Activated CD4-positive, alpha-beta T cell treated with anti-CD3 and anti-CD28 coated beads, Interleukin-2, amount 50 U/mL, for 48 hours (primary cell): ENCODE measurements at regions not wholly inside any gene's neighbourhood (a gene's known extent, or its start where the extent isn't known, plus 50 kb on each side); places are given as distances from the start of the nearest gene placed in this dataset.
"Not testable (repeated sequence)": the region's sequence is repeated elsewhere in the genome, so short reads cannot be mapped to it uniquely, and the experiment has no call there.

Experiments
- DNase-seq, 2 experiments: peaks; one replicate each; pipeline ENCODE4 v3.0.0-alpha.2; 2020

- no peak for DNase-seq
Measured at GRCh38 chr13:80965097-80965496, 624.2 kb upstream of the SPRY2 start.

- DNase-seq: no peak
Measured at GRCh38 chr13:80962855-80963254, 621.9 kb upstream of the SPRY2 start.

GRCh38 chr13:80962173-80962572, 621.2 kb upstream of the SPRY2 start:
- DNase-seq: no peak

- DNase-seq: no peak
Measured at GRCh38 chr13:80957019-80957655, 616.2 kb upstream of the SPRY2 start.

GRCh38 chr13:80955501-80955900, 614.6 kb upstream of the SPRY2 start:
- no peak for DNase-seq

GRCh38 chr13:80952158-80952557, 611.2 kb upstream of the SPRY2 start:
- DNase-seq: no peak

- DNase-seq: no peak
Measured at GRCh38 chr13:80946008-80946802, 605.3 kb upstream of the SPRY2 start.

- no peak for DNase-seq
Measured at GRCh38 chr13:80945328-80945727, 604.4 kb upstream of the SPRY2 start.

GRCh38 chr13:80939581-80939980, 598.7 kb upstream of the SPRY2 start:
- DNase-seq: no peak

GRCh38 chr13:80931766-80932165, 590.8 kb upstream of the SPRY2 start:
- no peak for DNase-seq

GRCh38 chr13:80931118-80931517, 590.2 kb upstream of the SPRY2 start:
- DNase-seq: no peak

GRCh38 chr13:80928241-80928640, 587.3 kb upstream of the SPRY2 start:
- DNase-seq: no peak

- not testable (repeated sequence) for DNase-seq
Measured at GRCh38 chr13:80926024-80926423, 585.1 kb upstream of the SPRY2 start.

- DNase-seq: no peak
Measured at GRCh38 chr13:80924596-80924995, 583.7 kb upstream of the SPRY2 start.

GRCh38 chr13:80923907-80924306, 583.0 kb upstream of the SPRY2 start:
- no peak for DNase-seq

GRCh38 chr13:80921971-80922370, 581.0 kb upstream of the SPRY2 start:
- no peak for DNase-seq

- no peak for DNase-seq
Measured at GRCh38 chr13:80921541-80921940, 580.6 kb upstream of the SPRY2 start.

- no peak for DNase-seq
Measured at GRCh38 chr13:80906860-80907259, 565.9 kb upstream of the SPRY2 start.

GRCh38 chr13:80904386-80904785, 563.5 kb upstream of the SPRY2 start:
- no peak for DNase-seq

GRCh38 chr13:80903911-80904310, 563.0 kb upstream of the SPRY2 start:
- no peak for DNase-seq

- DNase-seq: no peak
Measured at GRCh38 chr13:80901530-80901929, 560.6 kb upstream of the SPRY2 start.

- DNase-seq: no peak
Measured at GRCh38 chr13:80901111-80901510, 560.2 kb upstream of the SPRY2 start.

GRCh38 chr13:80900561-80900960, 559.6 kb upstream of the SPRY2 start:
- DNase-seq: no peak

- DNase-seq: not testable (repeated sequence)
Measured at GRCh38 chr13:80897641-80898040, 556.7 kb upstream of the SPRY2 start.

GRCh38 chr13:80894917-80895316, 554.0 kb upstream of the SPRY2 start:
- no peak for DNase-seq
